IMR-90 (cell line): ENCODE measurements at regions not wholly inside any gene's neighbourhood (a gene's known extent, or its start where the extent isn't known, plus 50 kb on each side); places are given as distances from the start of the nearest gene placed in this dataset.

ENCODE experiments used
- ATAC-seq: fragments of 200-7000 bp; cut with Tn5 transposase; 2 replicates; pipeline ENCODE4 v1.9.1; 2020; ENCODE audit warnings: low read depth, mild to moderate bottlenecking, moderate library complexity
- BruUV-seq: library from RNA; stranded (reverse); fragments of 400-500 nt; replicated peaks from 2 replicates; lab custom pipeline; 2021; lab: Mats Ljungman, UMichigan
- CTCF ChIA-PET: fragments of 300-600 bp; formaldehyde crosslinking; extraction: SDS; loops from one replicate; lab custom pipeline; 2021; ENCODE audit warnings: antibody characterized with exemption; lab: Yijun Ruan, JAX
- POLR2A ChIA-PET: fragments of 300-600 bp; sonication (Branson Sonifier 250); formaldehyde crosslinking; loops from one replicate; lab custom pipeline; 2022; ENCODE audit warnings: antibody characterized with exemption; ENCODE audit not compliant: unreplicated experiment; lab: Charles Lee
- DNase-seq: peaks from one replicate; pipeline ENCODE4 v3.0.0; 2013
- H2AFZ ChIP-seq: replicated peaks from 2 replicates; pipeline ENCODE3; 2013; ENCODE audit warnings: low read length, mild to moderate bottlenecking; ENCODE audit not compliant: poor library complexity
- H2AK5ac ChIP-seq: 2 replicates; pipeline ENCODE4 v1.6.1; 2013; ENCODE audit warnings: low read depth, low read length, inconsistent platforms
- H2AK9ac ChIP-seq: replicated peaks from 2 replicates; pipeline ENCODE3; 2013; ENCODE audit warnings: mild to moderate bottlenecking, low read depth, low read length, moderate library complexity; ENCODE audit not compliant: poor library complexity
- H2BK120ac ChIP-seq: 2 replicates; pipeline ENCODE4 v1.6.1; 2013; ENCODE audit warnings: low read depth, low read length, inconsistent platforms
- H2BK15ac ChIP-seq: 3 replicates; pipeline ENCODE4 v1.6.1; 2013; ENCODE audit warnings: low read depth, low read length, inconsistent platforms
- H2BK20ac ChIP-seq: 2 replicates; pipeline ENCODE4 v1.6.1; 2013; ENCODE audit warnings: low read depth, mild to moderate bottlenecking, inconsistent platforms, low read length, moderate library complexity
- H2BK5ac ChIP-seq: 2 replicates; pipeline ENCODE4 v1.6.1; 2013; ENCODE audit warnings: mild to moderate bottlenecking, low read depth, low read length, inconsistent platforms; ENCODE audit not compliant: poor library complexity, severe bottlenecking
- H3K14ac ChIP-seq: replicated peaks from 2 replicates; pipeline ENCODE4 v1.6.1; 2013; ENCODE audit warnings: low read depth, low read length, inconsistent platforms
- H3K18ac ChIP-seq: 2 replicates; pipeline ENCODE4 v1.6.1; 2013; ENCODE audit warnings: low read depth, low read length, control low read depth
- H3K23ac ChIP-seq: 2 replicates; pipeline ENCODE4 v1.6.1; 2013; ENCODE audit warnings: low read depth, low read length, inconsistent platforms
- H3K27ac ChIP-seq: 2 replicates; pipeline ENCODE4 v1.5.1; 2013; ENCODE audit warnings: mild to moderate bottlenecking, control low read depth, low read length; ENCODE audit not compliant: insufficient read depth
- H3K27me3 ChIP-seq: 2 replicates; pipeline ENCODE4 v1.6.1; 2013; ENCODE audit warnings: low read length; ENCODE audit not compliant: control insufficient read depth, insufficient read depth
- H3K36me3 ChIP-seq: 2 replicates; pipeline ENCODE4 v1.6.1; 2013; ENCODE audit warnings: low read length, mixed read lengths; ENCODE audit not compliant: control insufficient read depth, insufficient read depth
- H3K4ac ChIP-seq: 2 replicates; pipeline ENCODE4 v1.6.1; 2013; ENCODE audit warnings: low read depth, low read length, inconsistent platforms
- H3K4me1 ChIP-seq: 2 replicates; pipeline ENCODE4 v1.6.1; 2013; ENCODE audit warnings: low read length, mixed read lengths; ENCODE audit not compliant: control insufficient read depth, insufficient read depth
- H3K4me2 ChIP-seq: 2 replicates; pipeline ENCODE4 v1.6.1; 2013; ENCODE audit warnings: low read depth, mild to moderate bottlenecking, control low read depth, low read length, moderate library complexity
- H3K4me3 ChIP-seq: 2 replicates; pipeline ENCODE4 v1.5.1; 2013; ENCODE audit warnings: low read depth, mild to moderate bottlenecking, control low read depth, low read length, moderate library complexity; ENCODE audit not compliant: insufficient read depth
- H3K56ac ChIP-seq: 2 replicates; pipeline ENCODE4 v1.6.1; 2013; ENCODE audit warnings: low read length, inconsistent platforms; ENCODE audit not compliant: insufficient read depth; ENCODE audit errors: extremely low read depth
- H3K79me1 ChIP-seq, 2 experiments: 2 replicates each; pipeline ENCODE4 v1.6.1; 2013; ENCODE audit warnings: low read length in 2 of 2, inconsistent platforms in 1 of 2, low read depth in 1 of 2
- H3K9ac ChIP-seq: 2 replicates; pipeline ENCODE4 v1.6.1; 2013; ENCODE audit warnings: low read depth, low read length, control low read depth
- H3K9me1 ChIP-seq: 2 replicates; pipeline ENCODE4 v1.6.1; 2013; ENCODE audit warnings: low read length, inconsistent platforms; ENCODE audit not compliant: insufficient read depth
- H3K9me3 ChIP-seq: 2 replicates; pipeline ENCODE4 v1.6.1; 2013; ENCODE audit warnings: low read length; ENCODE audit not compliant: control insufficient read depth, insufficient read depth
- H4K20me1 ChIP-seq: 2 replicates; pipeline ENCODE4 v1.6.1; 2013; ENCODE audit warnings: low read length, inconsistent platforms; ENCODE audit not compliant: insufficient read depth
- H4K5ac ChIP-seq: 2 replicates; pipeline ENCODE4 v1.6.1; 2013; ENCODE audit warnings: mild to moderate bottlenecking, low read depth, low read length, control low read depth
- H4K8ac ChIP-seq, 2 experiments: 2 replicates each; pipeline ENCODE4 v1.6.1; 2013; ENCODE audit warnings: low read depth in 2 of 2, low read length in 2 of 2, control low read depth in 1 of 2, inconsistent platforms in 1 of 2
- H4K91ac ChIP-seq: 2 replicates; pipeline ENCODE4 v1.6.1; 2013; ENCODE audit warnings: low read depth, low read length, inconsistent platforms; ENCODE audit not compliant: insufficient read depth
- CHD1 ChIP-seq: IDR thresholded peaks from 2 replicates; pipeline ENCODE4 v1.6.1; 2012; ENCODE audit warnings: low read depth, low read length, improper control_type of control experiment
- MAZ ChIP-seq: IDR thresholded peaks from 2 replicates; pipeline ENCODE4 v1.6.1; 2012; ENCODE audit warnings: low read depth, mild to moderate bottlenecking, low read length, improper control_type of control experiment, moderate library complexity, borderline replicate concordance
- MXI1 ChIP-seq: IDR thresholded peaks from 2 replicates; pipeline ENCODE4 v1.6.1; 2012; ENCODE audit warnings: low read depth, mild to moderate bottlenecking, low read length, moderate library complexity, borderline replicate concordance
- POLR2A ChIP-seq: IDR thresholded peaks from 2 replicates; pipeline ENCODE4 v1.6.1; 2012; ENCODE audit warnings: mild to moderate bottlenecking, low read depth, low read length
- RAD21 ChIP-seq: IDR thresholded peaks from 2 replicates; pipeline ENCODE4 v1.6.1; 2012; ENCODE audit warnings: low read length, improper control_type of control experiment
- SMC3 ChIP-seq: fragments of 150-350 bp; IDR thresholded peaks from 2 replicates; pipeline ENCODE4 v1.6.1; 2016; ENCODE audit warnings: low read depth, mild to moderate bottlenecking, antibody characterized with exemption, low read length, moderate library complexity
- USF2 ChIP-seq: fragments of 150-350 bp; IDR thresholded peaks from 2 replicates; pipeline ENCODE4 v1.6.1; 2017; ENCODE audit warnings: mild to moderate bottlenecking, antibody characterized with exemption, low read length, low read depth
- whole genome bisulfite sequencing, 2 experiments: methylation state at CpG; one replicate each; pipeline versions ENCODE4 v1.1.5 to v1.1.7; 2013; ENCODE audit warnings: missing lambda C conversion rate in 2 of 2; ENCODE audit not compliant: insufficient read length in 1 of 2; ENCODE audit errors: extremely low coverage in 2 of 2; 5-methylcytosine and 5-hydroxymethylcytosine counted together
- dilution Hi-C: fragments of 300-500 bp; cut with HindIII; formaldehyde crosslinking; loops from one replicate; pipeline ENCODE4 v1.14.3; 2018; ENCODE audit warnings: low sequenced_read_pairs; ENCODE audit not compliant: unreplicated experiment
- in situ Hi-C: fragments of 300-500 bp; cut with MboI; formaldehyde crosslinking; loops from 3 replicates; pipeline ENCODE4 v1.14.3; 2019; ENCODE audit warnings: low sequenced_read_pairs, inconsistent platforms, mixed read lengths
- intact Hi-C: fragments of 100-400 bp; cut with micrococcal nuclease; formaldehyde crosslinking; loops from 2 replicates; pipeline ENCODE4 v1.10.0; 2022

DNA sequence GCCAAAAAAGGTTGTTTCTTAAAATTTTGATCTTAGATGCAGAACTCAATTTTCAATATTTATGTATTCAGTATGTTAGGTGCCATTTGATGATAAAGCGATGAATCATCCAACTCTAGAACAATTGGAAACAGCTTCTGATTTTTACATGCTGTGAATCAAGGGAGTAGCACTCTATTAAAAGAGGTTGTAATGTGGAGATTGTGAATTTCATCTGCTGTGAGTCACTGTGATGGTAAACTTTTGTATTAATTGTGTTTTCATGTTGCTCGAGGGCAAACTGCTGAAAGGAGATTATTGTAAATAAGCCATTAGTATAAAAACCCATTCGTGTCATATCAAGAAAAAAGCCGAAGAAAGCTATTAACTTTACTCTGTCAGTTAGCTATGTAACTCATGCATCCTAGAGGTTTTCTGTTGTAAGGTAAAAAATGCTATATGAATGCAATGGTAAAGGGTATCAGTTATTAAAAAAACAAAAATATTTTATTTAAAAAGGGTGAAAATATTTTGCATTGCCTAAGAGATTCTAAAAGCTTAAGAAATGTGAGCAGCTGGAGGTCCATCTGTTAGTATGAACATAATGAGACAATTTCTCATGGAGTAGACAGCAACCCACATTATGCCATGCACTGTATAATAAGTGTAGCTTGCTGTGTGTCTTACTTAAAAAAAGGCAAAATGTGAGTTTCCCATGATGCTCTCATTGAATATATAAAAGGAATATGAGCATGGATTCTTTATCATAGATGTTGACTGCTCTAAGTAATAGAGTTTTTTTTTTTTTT is 511.0 kb upstream of the PCDH15 start:
- no peak for ATAC-seq

More for the DNA sequence above, 511.0 kb upstream of the PCDH15 start:
- Histone ChIP-seq H3K4ac (no peak overlapping the region), H2AK5ac (no peak overlapping the region), H3K9ac (no peak overlapping the region), H3K9me3 (no peaks in the 10 kb centered on the region), H3K4me3 (no peak overlapping the region), H3K23ac (no peak overlapping the region), H3K14ac (no peak overlapping the region), H3K36me3 (no peaks in the 10 kb centered on the region), H2BK5ac (no peak overlapping the region), H3K27ac (no peak overlapping the region), H4K5ac (no peak overlapping the region), H3K27me3 (no peaks in the 10 kb centered on the region), H2BK15ac (no peak overlapping the region), H2BK20ac (no peak overlapping the region), H2AFZ (no peak overlapping the region), H3K18ac (no peak overlapping the region), H2AK9ac (no peak overlapping the region), H2BK120ac (no peak overlapping the region), H3K9me1 (no peaks in the 10 kb centered on the region), H4K20me1 (no peaks in the 10 kb centered on the region), H3K4me2 (no peak overlapping the region), H4K8ac (no peak overlapping the region), H3K4me1 (no peaks in the 10 kb centered on the region), H3K56ac (no peak overlapping the region), H3K79me1 (no peaks in the 10 kb centered on the region), H4K91ac (no peak overlapping the region)
- WGBS, 2 experiments = no CpG with 5 or more reads among the region's 4 CpGs
- ChIA-PET POLR2A (no interaction called here), CTCF (no interaction called here)
- DNase-seq = no peak
- dilution Hi-C loops (no loop called here), intact Hi-C loops (no loop called here), in situ Hi-C loops (no loop called here)
- TF ChIP-seq MXI1 (no peak), MAZ (no peak), CHD1 (no peak), USF2 (no peak), SMC3 (no peak), RAD21 (no peak), POLR2A (no peak)
- BruUV-seq = no TSS peak
